ENCODE measurements at regions not wholly inside any gene's neighbourhood (a gene's known extent, or its start where the extent isn't known, plus 50 kb on each side); places are given as distances from the start of the nearest gene placed in this dataset.
"Not testable (repeated sequence)": the region's sequence is repeated elsewhere in the genome, so short reads cannot be mapped to it uniquely, and the experiment has no call there.

DNA sequence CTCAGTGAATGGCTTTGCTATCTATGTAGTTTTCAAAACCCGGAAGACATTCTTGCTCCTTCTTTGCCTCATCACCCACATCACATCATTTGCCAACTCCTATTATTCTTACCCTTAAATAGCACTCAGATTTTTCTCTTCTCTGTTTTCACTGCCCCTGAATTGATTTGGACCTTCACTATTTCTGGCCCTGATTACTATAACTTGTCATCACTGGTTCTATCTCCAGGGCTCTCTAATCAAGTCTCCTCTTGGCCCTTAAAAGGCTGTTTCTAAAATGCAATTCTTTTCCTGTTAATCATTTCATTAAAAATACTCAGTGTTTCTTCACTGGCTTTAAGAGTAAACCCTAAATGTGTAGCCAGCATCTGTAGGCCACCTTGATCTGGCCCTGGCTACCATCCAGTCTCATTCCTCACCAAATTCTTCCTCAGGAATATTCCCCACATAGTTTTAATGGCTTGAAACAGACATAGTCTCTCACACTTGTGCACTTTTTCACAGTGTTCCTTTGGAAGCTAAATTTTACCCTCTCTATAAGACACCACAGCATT, 437.1 kb upstream of the CBLB start:
- Histone ChIP-seq H3K27me3 (no peaks in the 10 kb centered on the region), H3K36me3 (no peaks in the 10 kb centered on the region), H3K9me3 (no peaks in the 10 kb centered on the region), H3K27ac (no peak overlapping the region), H3K4me1 (no peaks in the 10 kb centered on the region), H3K4me3 (no peak overlapping the region)
- whole genome bisulfite sequencing, 2 donors = 94 to 100% methylated on average over 1 of the region's 1 CpG
- ATAC-seq (ENCODE audit: low FRiP score in 2 of 2) (no peak), DNase-seq (no peak)
- TF ChIP-seq POLR2AphosphoS5 (IDR thresholded peaks at IDR 0.05) = no peak

DNA sequence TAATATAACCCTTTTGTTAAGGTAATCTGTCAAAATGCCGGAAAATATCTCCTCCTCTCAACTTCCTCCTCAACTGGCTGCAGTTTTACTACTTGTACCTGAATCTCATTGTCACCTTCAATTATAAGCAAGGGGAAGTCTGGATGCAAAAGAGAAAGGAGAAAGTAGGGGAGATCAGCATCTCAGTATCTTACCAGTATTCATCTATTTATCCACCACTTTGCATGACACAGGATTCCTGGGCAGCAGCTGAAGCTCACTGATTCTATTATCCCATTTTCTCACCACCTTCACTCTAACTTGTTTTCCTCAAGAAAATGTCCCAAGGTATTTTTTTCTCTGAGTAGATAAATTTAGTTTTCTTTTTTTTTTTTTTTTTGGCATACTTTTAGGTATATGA, 440.5 kb upstream of the CBLB start:
- H3K4me3 ChIP-seq = no peak overlapping the region
- H3K36me3 ChIP-seq = no peaks in the 10 kb centered on the region
- no peak for DNase-seq
- H3K4me1 ChIP-seq = no peaks in the 10 kb centered on the region
- TF ChIP-seq POLR2A (IDR thresholded peaks at IDR 0.05) = no peak
- TF ChIP-seq, protein P1, sequence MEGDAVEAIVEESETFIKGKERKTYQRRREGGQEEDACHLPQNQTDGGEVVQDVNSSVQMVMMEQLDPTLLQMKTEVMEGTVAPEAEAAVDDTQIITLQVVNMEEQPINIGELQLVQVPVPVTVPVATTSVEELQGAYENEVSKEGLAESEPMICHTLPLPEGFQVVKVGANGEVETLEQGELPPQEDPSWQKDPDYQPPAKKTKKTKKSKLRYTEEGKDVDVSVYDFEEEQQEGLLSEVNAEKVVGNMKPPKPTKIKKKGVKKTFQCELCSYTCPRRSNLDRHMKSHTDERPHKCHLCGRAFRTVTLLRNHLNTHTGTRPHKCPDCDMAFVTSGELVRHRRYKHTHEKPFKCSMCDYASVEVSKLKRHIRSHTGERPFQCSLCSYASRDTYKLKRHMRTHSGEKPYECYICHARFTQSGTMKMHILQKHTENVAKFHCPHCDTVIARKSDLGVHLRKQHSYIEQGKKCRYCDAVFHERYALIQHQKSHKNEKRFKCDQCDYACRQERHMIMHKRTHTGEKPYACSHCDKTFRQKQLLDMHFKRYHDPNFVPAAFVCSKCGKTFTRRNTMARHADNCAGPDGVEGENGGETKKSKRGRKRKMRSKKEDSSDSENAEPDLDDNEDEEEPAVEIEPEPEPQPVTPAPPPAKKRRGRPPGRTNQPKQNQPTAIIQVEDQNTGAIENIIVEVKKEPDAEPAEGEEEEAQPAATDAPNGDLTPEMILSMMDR (IDR thresholded peaks at IDR 0.05) = no peak
- no peaks in the 10 kb centered on the region for H3K9me3 ChIP-seq
- WGBS, 2 donors = 92 to 100% methylated on average over 1 of the region's 1 CpG
- no peaks in the 10 kb centered on the region for H3K27me3 ChIP-seq
- no peak overlapping the region for H3K27ac ChIP-seq
- ATAC-seq (ENCODE audit: low FRiP score in 2 of 2) = no peak

DNA sequence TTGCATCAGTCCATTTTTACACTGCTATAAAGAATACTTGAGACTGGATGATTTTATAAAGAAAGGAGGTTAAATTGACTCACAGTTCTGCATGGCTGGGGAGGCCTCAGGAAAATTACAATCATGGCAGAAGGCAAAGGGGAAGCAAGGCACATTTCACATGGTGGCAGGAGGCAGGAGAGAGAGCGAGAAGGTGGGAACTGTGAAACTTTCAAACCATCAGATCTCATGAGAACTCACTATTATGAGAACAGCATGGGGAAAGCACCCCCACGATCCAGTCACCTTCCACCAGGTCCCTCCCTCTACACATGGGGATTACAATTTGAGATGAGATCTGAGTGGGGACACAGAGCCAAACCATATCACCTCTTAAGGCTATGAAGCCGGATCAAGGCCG, 441.0 kb upstream of the CBLB start:
- H3K9me3 ChIP-seq; H3K27ac ChIP-seq; ATAC-seq (ENCODE audit: low FRiP score in 2 of 2); H3K4me1 ChIP-seq; H3K36me3 ChIP-seq; DNase-seq; H3K27me3 ChIP-seq; H3K4me3 ChIP-seq: not testable (repeated sequence)
- 91 to 95% methylated on average over 4 of the region's 4 CpGs for WGBS, 2 donors

DNA sequence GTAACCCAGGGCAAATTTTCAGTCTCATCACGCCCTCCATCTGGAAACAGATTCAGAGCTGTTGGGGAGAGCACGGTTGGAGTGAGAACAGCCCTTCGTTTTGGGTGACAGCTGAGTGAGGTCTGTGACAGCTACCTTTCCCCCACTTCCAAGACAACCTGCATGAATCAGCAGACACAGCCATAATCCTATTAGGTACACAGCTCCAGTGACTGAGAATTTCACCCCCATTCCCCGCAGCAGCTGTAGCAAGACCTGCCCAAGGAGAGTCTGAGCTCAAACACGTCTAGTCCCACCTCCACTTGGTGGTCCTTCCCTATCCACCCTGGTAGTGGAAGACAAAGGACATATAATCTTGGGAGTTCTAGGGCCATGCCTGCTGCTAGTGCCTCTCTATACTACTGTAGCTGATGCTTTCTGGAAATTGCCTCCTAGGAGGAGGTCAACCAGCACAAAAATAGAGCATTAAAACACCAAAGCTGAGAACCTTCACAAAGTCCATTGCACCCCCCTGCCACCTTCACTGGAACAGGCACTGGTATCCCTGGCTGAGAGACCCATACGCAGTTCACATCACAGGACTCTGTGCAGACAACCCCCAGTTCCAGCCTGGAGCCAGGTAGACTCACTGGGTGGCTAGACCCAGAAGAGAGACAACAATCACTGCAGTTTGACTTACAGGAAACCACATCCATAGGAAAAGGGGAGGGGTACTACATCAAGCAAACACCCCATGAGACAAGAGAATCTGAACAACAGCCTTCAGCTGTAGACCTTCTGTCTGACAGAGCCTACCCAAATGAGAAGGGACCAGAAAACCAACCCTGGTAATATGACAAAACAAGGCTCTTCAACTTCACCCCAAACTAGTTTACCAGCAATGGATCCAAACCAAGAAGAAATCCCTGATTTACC, 448.6 kb upstream of the CBLB start:
- 82 to 91% methylated on average over 5 to 6 of the region's 6 CpGs for WGBS, 2 donors
- Histone ChIP-seq H3K9me3 (no peaks in the 10 kb centered on the region), H3K4me3 (no peak overlapping the region), H3K27ac (no peak overlapping the region), H3K36me3 (no peaks in the 10 kb centered on the region), H3K27me3 (no peaks in the 10 kb centered on the region), H3K4me1 (no peaks in the 10 kb centered on the region)
- DNase-seq (no peak), ATAC-seq (ENCODE audit: low FRiP score in 2 of 2) (no peak)
- TF ChIP-seq POLR2A (IDR thresholded peaks at IDR 0.05) (no peak), EP300 (IDR thresholded peaks at IDR 0.05) (no peak), POLR2AphosphoS5 (IDR thresholded peaks at IDR 0.05) (no peak)
- TF ChIP-seq, protein P1 (IDR thresholded peaks at IDR 0.05) = no peak

DNA sequence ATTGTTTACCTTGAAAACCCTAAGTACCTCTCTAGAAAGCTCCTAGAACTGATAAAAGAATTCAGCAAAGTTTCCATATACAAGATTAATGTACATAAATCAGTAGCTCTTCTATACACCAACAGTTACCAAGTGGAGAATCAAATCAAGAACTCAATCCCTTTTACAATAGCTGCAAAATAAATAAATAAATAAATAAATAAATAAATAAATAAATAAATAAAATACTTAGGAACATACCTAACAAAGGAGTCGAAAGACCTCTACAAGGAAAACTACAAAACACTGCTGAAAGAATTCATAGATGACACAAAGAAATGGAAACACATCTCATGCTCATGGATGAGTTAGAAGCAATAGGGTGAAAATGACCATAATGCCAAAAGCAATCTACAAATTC, 452.6 kb upstream of the CBLB start:
- not testable (repeated sequence) for H3K27me3 ChIP-seq; H3K36me3 ChIP-seq; DNase-seq; H3K27ac ChIP-seq; ATAC-seq (ENCODE audit: low FRiP score in 2 of 2); H3K4me1 ChIP-seq; H3K4me3 ChIP-seq; H3K9me3 ChIP-seq
- whole genome bisulfite sequencing, 2 donors = 83 to 96% methylated on average over 1 of the region's 1 CpG

DNA sequence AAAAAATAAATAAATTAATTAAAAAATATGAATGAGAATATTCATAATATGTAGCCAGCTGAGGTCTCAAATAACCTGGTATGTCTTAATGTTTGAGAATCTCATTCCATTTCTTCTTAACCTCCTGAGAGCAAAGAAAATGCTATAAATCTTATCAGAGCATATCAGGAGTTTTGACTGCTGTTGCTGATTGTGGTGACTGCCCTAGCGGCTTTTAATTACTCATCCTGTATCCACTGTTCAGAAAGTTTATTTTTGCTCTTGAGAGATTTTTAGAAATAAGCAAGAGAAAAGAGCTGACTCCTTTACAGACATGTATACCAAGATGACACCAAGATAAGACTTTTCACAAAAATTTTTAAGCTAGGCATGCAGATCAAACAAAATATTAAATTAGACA, 454.8 kb upstream of the CBLB start:
- TF ChIP-seq POLR2A (IDR thresholded peaks at IDR 0.05) = no peak
- Histone ChIP-seq H3K27ac (no peak overlapping the region), H3K27me3 (no peaks in the 10 kb centered on the region), H3K9me3 (peaks cover 2 to 8% (median 7%) of the 10 kb centered on the region in 4 donors), H3K4me1 (peaks cover 0 to 5% (median 0%) of the 10 kb centered on the region in 4 donors), H3K36me3 (no peaks in the 10 kb centered on the region), H3K4me3 (no peak overlapping the region)
- 84 to 91% methylated on average over 1 of the region's 1 CpG for WGBS, 2 donors
- DNase-seq = no peak
- ATAC-seq (ENCODE audit: low FRiP score in 2 of 2) = no peak

Measured in upper lobe of left lung (tissue), 6 donors.